GM12878 (cell line): ENCODE measurements at regions not wholly inside any gene's neighbourhood (a gene's known extent, or its start where the extent isn't known, plus 50 kb on each side); places are given as distances from the start of the nearest gene placed in this dataset.

ENCODE experiments used
- ATAC-seq: fragments of 200-7000 bp; cut with Tn5 transposase; 3 replicates; pipeline ENCODE4 v1.9.1; 2020; ENCODE audit warnings: mild to moderate bottlenecking, moderate library complexity
- BruUV-seq: library from RNA; stranded (reverse); fragments of 400-500 nt; replicated peaks from 2 replicates; lab custom pipeline; 2021; lab: Mats Ljungman, UMichigan
- CTCF ChIA-PET: fragments of 300-600 bp; sonication (Branson Sonifier 250); formaldehyde crosslinking; extraction: SDS; loops from one replicate; lab custom pipeline; 2021; ENCODE audit warnings: inconsistent platforms; lab: Yijun Ruan, JAX
- POLR2A ChIA-PET: fragments of 350-600 bp; formaldehyde crosslinking; extraction: SDS; loops from one replicate; lab custom pipeline; 2021; ENCODE audit warnings: inconsistent platforms; lab: Charles Lee
- RAD21 ChIA-PET: fragments of 300-600 bp; sonication (Branson Sonifier 250); formaldehyde crosslinking; loops from one replicate; lab custom pipeline; 2023; ENCODE audit warnings: antibody characterized with exemption; ENCODE audit not compliant: unreplicated experiment; lab: Charles Lee
- SMC1A ChIA-PET: fragments of 300-600 bp; sonication (Branson Sonifier 250); formaldehyde crosslinking; loops from one replicate; lab custom pipeline; 2023; ENCODE audit not compliant: unreplicated experiment, uncharacterized antibody; lab: Charles Lee
- DNase-seq: peaks from one replicate; pipeline ENCODE4 v3.0.0-alpha.2; 2011; ENCODE audit warnings: low read depth, low spot score
- FAIRE-seq: peaks from 3 replicates; lab custom pipeline; 2011; peaks lifted over from hg19 to GRCh38; lab: Jason Lieb, UNC
- H2AFZ ChIP-seq: 2 replicates; pipeline ENCODE4 v1.6.0; 2011; ENCODE audit warnings: low read depth, low read length, control low read depth; ENCODE audit not compliant: control insufficient read depth
- H3K27ac ChIP-seq: 2 replicates; pipeline ENCODE4 v1.5.1; 2011; ENCODE audit warnings: control low read depth; ENCODE audit not compliant: control insufficient read depth, insufficient read depth
- H3K27me3 ChIP-seq, 2 experiments: replicated peaks in 1 of 2; 2 replicates each; pipeline versions ENCODE4 v1.6.0 to v1.6.1; 2011; ENCODE audit warnings: low read length in 1 of 2; ENCODE audit not compliant: control insufficient read depth in 2 of 2, insufficient read depth in 2 of 2
- H3K36me3 ChIP-seq, 2 experiments: 2 replicates each; pipeline ENCODE4 v1.5.1; 2011; ENCODE audit warnings: low read length in 1 of 2; ENCODE audit not compliant: control insufficient read depth in 2 of 2, insufficient read depth in 2 of 2
- H3K4me1 ChIP-seq: 2 replicates; pipeline ENCODE4 v1.6.1; 2011; ENCODE audit warnings: mild to moderate bottlenecking, low read length, moderate library complexity, mixed read lengths; ENCODE audit not compliant: control insufficient read depth, insufficient read depth
- H3K4me2 ChIP-seq: 2 replicates; pipeline ENCODE4 v1.6.0; 2011; ENCODE audit warnings: control low read depth; ENCODE audit not compliant: control insufficient read depth, insufficient read depth
- H3K4me3 ChIP-seq: fragments of 200-600 bp; sonication (generic); 2 replicates; pipeline ENCODE4 v1.5.1; 2016
- H3K79me2 ChIP-seq: 2 replicates; pipeline ENCODE4 v1.6.0; 2011; ENCODE audit warnings: low read length; ENCODE audit not compliant: control insufficient read depth, insufficient read depth
- H3K9ac ChIP-seq: 2 replicates; pipeline ENCODE4 v1.8.0; 2011; ENCODE audit warnings: low read length, control low read depth, mixed read lengths; ENCODE audit not compliant: control insufficient read depth, insufficient read depth
- H3K9me3 ChIP-seq: replicated peaks from 3 replicates; pipeline ENCODE4 v1.5.1; 2011; ENCODE audit warnings: mild to moderate bottlenecking, low read length; ENCODE audit not compliant: control insufficient read depth, insufficient read depth
- H4K20me1 ChIP-seq: 2 replicates; pipeline ENCODE4 v1.6.0; 2011; ENCODE audit not compliant: control insufficient read depth, insufficient read depth
- ELK1 ChIP-seq: IDR thresholded peaks from 2 replicates; pipeline ENCODE4 v1.6.1; 2012; ENCODE audit warnings: low read depth, low read length, improper control_type of control experiment
- EP300 ChIP-seq, 2 experiments: fragments of 150-350 bp in 1 of 2; IDR thresholded peaks; 2 replicates each; pipeline ENCODE4 v1.6.1; 2011 to 2012; ENCODE audit warnings: low read depth in 2 of 2, low read length in 2 of 2, borderline replicate concordance in 1 of 2, improper control_type of control experiment in 1 of 2, inconsistent platforms in 1 of 2; ENCODE audit not compliant: control insufficient read depth in 1 of 2
- EZH2 ChIP-seq: IDR thresholded peaks from 2 replicates; pipeline ENCODE4 v1.6.1; 2012; ENCODE audit warnings: low read depth, mild to moderate bottlenecking, control low read depth, inconsistent platforms, low read length, borderline replicate concordance; ENCODE audit not compliant: control insufficient read depth
- GATAD2B ChIP-seq: fragments of 450-650 bp; conservative IDR thresholded peaks from 2 replicates; pipeline ENCODE4 v1.6.1; 2017; ENCODE audit warnings: low read depth, mild to moderate bottlenecking, moderate library complexity
- MXI1 ChIP-seq: fragments of 150-350 bp; IDR thresholded peaks from 2 replicates; pipeline ENCODE4 v1.6.1; 2011; ENCODE audit warnings: low read depth, mild to moderate bottlenecking, inconsistent platforms, low read length, improper control_type of control experiment
- NBN ChIP-seq: fragments of 450-650 bp; IDR thresholded peaks from 2 replicates; pipeline ENCODE4 v1.6.1; 2016
- NR2F1 ChIP-seq: fragments of 450-650 bp; conservative IDR thresholded peaks from 2 replicates; pipeline ENCODE4 v1.6.1; 2017; ENCODE audit warnings: mild to moderate bottlenecking
- RCOR1 ChIP-seq: conservative IDR thresholded peaks from 2 replicates; pipeline ENCODE4 v1.6.1; 2012; ENCODE audit warnings: low read depth, low read length, improper control_type of control experiment
- SIX5 ChIP-seq: IDR thresholded peaks from 2 replicates; pipeline ENCODE4 v1.6.1; 2011; ENCODE audit warnings: mild to moderate bottlenecking, low read depth, low read length, moderate library complexity; ENCODE audit not compliant: severe bottlenecking
- SMC3 ChIP-seq: IDR thresholded peaks from 2 replicates; pipeline ENCODE4 v1.6.1; 2011; ENCODE audit warnings: low read length, improper control_type of control experiment, borderline replicate concordance
- STAT3 ChIP-seq: IDR thresholded peaks from 2 replicates; pipeline ENCODE4 v1.6.1; 2011; ENCODE audit warnings: low read depth, low read length, improper control_type of control experiment
- TCF3 ChIP-seq: IDR thresholded peaks from 2 replicates; pipeline ENCODE4 v1.6.1; 2012; ENCODE audit warnings: low read depth, mild to moderate bottlenecking, low read length, borderline replicate concordance; ENCODE audit not compliant: insufficient read depth
- USF2 ChIP-seq: IDR thresholded peaks from 2 replicates; pipeline ENCODE4 v1.6.1; 2011; ENCODE audit warnings: low read depth, low read length, improper control_type of control experiment, borderline replicate concordance
- WGBS: methylation state at CpG from one replicate; pipeline ENCODE4 v1.1.6; 2016; ENCODE audit warnings: low lambda C conversion rate; ENCODE audit not compliant: insufficient replicate concordance, insufficient coverage; ENCODE audit errors: missing lambda C conversion rate; 5-methylcytosine and 5-hydroxymethylcytosine counted together
- in situ Hi-C: fragments of 300-500 bp; cut with MboI; formaldehyde crosslinking; loops from 9 replicates; pipeline ENCODE4 v1.14.3; 2018; ENCODE audit warnings: mixed read lengths
- intact Hi-C: fragments of 100-400 bp; cut with micrococcal nuclease; formaldehyde crosslinking; loops from one replicate; pipeline ENCODE4 v1.14.2; 2022; ENCODE audit not compliant: unreplicated experiment
- TF ChIP-seq, protein P1 (sequence below): fragments of 450-650 bp; IDR thresholded peaks from 2 replicates; pipeline ENCODE4 v1.6.1; 2018; ENCODE audit warnings: borderline replicate concordance, mild to moderate bottlenecking; ENCODE audit not compliant: partially characterized antibody

- TF ChIP-seq EP300 (IDR thresholded peaks at IDR 0.05; ENCODE audit: borderline replicate concordance in 1 of 2, control insufficient read depth in 1 of 2, low read depth in 2 of 2, low read length in 2 of 2) (no peak), GATAD2B (no peak)
Measured at GRCh38 chr11:71108013-71108865, 144.1 kb downstream of the SHANK2 start (continued).

DNA sequence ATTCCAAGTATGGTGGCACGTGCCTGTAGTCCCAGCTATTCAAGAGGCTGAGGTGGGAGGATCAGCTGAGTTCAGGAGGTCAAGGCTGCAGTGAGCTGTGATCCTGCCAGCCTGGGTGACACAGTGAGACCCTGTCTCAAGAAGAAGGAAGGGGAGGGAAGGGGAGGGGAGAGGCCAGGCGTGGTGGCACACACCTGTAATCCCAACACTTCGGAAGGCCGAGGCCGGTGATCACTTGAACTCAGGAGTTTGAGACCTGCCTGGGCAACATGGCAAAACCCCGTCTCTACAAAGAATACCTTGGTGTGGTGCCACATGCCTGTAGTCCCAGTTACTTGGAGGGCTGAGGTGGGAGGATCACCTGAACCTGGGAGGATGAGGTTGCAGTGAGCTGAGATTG lies 145.7 kb downstream of the SHANK2 start:
- Histone ChIP-seq H3K27me3 (no peaks in the 10 kb centered on the region; a peak in 2 of 4 replicates), H3K27ac (no peak overlapping the region), H2AFZ (no peak overlapping the region), H3K4me1 (no peaks in the 10 kb centered on the region), H3K4me2 (no peak overlapping the region), H3K9ac (no peak overlapping the region), H3K79me2 (no peaks in the 10 kb centered on the region), H4K20me1 (no peaks in the 10 kb centered on the region), H3K9me3 (no peaks in the 10 kb centered on the region), H3K36me3 (no peaks in the 10 kb centered on the region), H3K4me3 (no peak overlapping the region)
- no peak for DNase-seq
- CTCF ChIA-PET: no interaction called here
- SMC1A ChIA-PET: no interaction called here
- RAD21 ChIA-PET: no interaction called here
- intact Hi-C loops (no loop called here), in situ Hi-C loops (no loop called here)
- no TSS peak for BruUV-seq
- 15% methylated on average over 6 of the region's 6 CpGs for WGBS
- FAIRE-seq: no peak
- POLR2A ChIA-PET: no interaction called here
- ATAC-seq: no peak
- TF ChIP-seq RCOR1: no peak
- no peak for TF ChIP-seq NBN
- no peak for TF ChIP-seq MXI1
- TF ChIP-seq STAT3: no peak
- no peak for TF ChIP-seq SMC3
- TF ChIP-seq, protein P1, sequence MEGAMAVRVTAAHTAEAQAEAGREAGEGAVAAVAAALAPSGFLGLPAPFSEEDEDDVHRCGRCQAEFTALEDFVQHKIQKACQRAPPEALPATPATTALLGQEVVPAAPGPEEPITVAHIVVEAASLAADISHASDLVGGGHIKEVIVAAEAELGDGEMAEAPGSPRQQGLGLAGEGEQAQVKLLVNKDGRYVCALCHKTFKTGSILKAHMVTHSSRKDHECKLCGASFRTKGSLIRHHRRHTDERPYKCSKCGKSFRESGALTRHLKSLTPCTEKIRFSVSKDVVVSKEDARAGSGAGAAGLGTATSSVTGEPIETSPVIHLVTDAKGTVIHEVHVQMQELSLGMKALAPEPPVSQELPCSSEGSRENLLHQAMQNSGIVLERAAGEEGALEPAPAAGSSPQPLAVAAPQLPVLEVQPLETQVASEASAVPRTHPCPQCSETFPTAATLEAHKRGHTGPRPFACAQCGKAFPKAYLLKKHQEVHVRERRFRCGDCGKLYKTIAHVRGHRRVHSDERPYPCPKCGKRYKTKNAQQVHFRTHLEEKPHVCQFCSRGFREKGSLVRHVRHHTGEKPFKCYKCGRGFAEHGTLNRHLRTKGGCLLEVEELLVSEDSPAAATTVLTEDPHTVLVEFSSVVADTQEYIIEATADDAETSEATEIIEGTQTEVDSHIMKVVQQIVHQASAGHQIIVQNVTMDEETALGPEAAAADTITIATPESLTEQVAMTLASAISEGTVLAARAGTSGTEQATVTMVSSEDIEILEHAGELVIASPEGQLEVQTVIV: no peak
- no peak for TF ChIP-seq TCF3
- TF ChIP-seq EZH2: no peak
- no peak for TF ChIP-seq ELK1
- no peak for TF ChIP-seq GATAD2B
- no peak for TF ChIP-seq NR2F1
- no peak for TF ChIP-seq USF2
- no peak for TF ChIP-seq SIX5
